ENCODE measurements at regions not wholly inside any gene's neighbourhood (a gene's known extent, or its start where the extent isn't known, plus 50 kb on each side); places are given as distances from the start of the nearest gene placed in this dataset.

DNA sequence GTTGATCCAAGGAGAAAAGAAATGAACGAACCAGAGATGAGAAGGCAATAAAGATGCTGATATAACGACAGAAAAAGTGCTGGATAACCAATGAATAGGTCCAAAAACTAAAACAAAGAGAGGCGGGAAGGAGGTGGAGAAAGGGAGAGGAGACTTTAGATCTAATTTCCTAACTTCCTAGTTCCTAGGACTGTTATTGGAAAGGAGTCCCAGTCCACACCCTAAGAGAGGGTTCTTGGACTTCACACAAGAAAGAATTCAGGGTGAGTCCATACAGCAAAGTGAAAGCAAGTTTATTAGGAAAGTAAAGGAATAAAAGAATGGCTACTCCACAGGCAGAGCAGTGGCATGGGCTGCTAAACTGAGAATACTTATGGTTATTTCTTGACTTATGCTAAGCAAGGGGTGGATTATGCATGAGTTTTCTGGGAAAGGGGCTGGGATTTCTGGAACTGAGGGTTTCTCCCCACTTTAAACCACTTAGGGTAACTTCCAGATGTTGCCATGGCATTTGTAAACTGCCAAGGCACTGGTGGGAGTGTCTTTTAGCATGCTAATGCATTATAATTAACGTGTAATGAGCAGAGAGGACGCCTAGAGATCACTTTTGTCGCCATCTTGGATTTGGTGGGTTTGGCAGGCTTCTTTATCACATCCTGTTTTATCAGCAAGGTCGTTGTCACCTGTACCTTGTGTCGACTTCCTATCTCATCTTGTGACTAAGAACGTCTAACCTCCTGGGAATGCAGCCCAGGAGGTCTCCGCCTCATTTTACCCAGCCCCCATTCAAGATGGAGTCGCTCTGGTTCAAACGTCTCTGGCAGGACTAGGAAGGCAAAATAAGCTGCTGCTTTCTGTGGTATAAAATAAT, 60.9 kb upstream of the RBM24 start:
- 0 out of 2 replicates have a peak, but pooled peaks cover 4% of the 10 kb centered on the region for H3K36me3 ChIP-seq (ENCODE audit: insufficient read depth)
- H3K9me2 ChIP-seq (ENCODE audit: insufficient read depth), result peaks cover 12% of the 10 kb centered on the region
- H3K4me3 ChIP-seq, result no peak overlapping the region
- H3K4me1 Mint-ChIP-seq, result no peaks in the 10 kb centered on the region
- H2AFZ ChIP-seq, result no peak overlapping the region
- no peaks in the 10 kb centered on the region for H3K79me2 ChIP-seq (replicated peaks; ENCODE audit: insufficient read depth)
- H3K36me3 Mint-ChIP-seq (ENCODE audit: low read depth), result peaks cover 5% of the 10 kb centered on the region; the same call in 1 of the 3 replicates
- H3K27ac Mint-ChIP-seq, result no peak overlapping the region
- no peaks in the 10 kb centered on the region for H4K20me1 ChIP-seq (replicated peaks; ENCODE audit: insufficient read depth)
- H3K4me1 ChIP-seq (ENCODE audit: insufficient read depth), result no peaks in the 10 kb centered on the region
- ATAC-seq (no peak), DNase-seq (ENCODE audit: low spot score) (no peak)
- no peak overlapping the region for H3K4me3 Mint-ChIP-seq
- no peaks in the 10 kb centered on the region for H3F3A ChIP-seq (replicated peaks; ENCODE audit: low read depth)
- H3K4me2 ChIP-seq, result no peak overlapping the region
- peaks cover 16% of the 10 kb centered on the region for H3K9me3 Mint-ChIP-seq
- H3K27me3 Mint-ChIP-seq (ENCODE audit: insufficient read depth, low read depth, poor library complexity), result peaks cover 8% of the 10 kb centered on the region
- H3K27ac ChIP-seq (ENCODE audit: low read depth), result no peak overlapping the region
- H3K27me3 ChIP-seq (ENCODE audit: insufficient read depth), result no peaks in the 10 kb centered on the region
- TF ChIP-seq, protein P1, sequence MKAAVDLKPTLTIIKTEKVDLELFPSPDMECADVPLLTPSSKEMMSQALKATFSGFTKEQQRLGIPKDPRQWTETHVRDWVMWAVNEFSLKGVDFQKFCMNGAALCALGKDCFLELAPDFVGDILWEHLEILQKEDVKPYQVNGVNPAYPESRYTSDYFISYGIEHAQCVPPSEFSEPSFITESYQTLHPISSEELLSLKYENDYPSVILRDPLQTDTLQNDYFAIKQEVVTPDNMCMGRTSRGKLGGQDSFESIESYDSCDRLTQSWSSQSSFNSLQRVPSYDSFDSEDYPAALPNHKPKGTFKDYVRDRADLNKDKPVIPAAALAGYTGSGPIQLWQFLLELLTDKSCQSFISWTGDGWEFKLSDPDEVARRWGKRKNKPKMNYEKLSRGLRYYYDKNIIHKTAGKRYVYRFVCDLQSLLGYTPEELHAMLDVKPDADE (IDR thresholded peaks at IDR 0.05), result no peak
- TF ChIP-seq, protein P2, sequence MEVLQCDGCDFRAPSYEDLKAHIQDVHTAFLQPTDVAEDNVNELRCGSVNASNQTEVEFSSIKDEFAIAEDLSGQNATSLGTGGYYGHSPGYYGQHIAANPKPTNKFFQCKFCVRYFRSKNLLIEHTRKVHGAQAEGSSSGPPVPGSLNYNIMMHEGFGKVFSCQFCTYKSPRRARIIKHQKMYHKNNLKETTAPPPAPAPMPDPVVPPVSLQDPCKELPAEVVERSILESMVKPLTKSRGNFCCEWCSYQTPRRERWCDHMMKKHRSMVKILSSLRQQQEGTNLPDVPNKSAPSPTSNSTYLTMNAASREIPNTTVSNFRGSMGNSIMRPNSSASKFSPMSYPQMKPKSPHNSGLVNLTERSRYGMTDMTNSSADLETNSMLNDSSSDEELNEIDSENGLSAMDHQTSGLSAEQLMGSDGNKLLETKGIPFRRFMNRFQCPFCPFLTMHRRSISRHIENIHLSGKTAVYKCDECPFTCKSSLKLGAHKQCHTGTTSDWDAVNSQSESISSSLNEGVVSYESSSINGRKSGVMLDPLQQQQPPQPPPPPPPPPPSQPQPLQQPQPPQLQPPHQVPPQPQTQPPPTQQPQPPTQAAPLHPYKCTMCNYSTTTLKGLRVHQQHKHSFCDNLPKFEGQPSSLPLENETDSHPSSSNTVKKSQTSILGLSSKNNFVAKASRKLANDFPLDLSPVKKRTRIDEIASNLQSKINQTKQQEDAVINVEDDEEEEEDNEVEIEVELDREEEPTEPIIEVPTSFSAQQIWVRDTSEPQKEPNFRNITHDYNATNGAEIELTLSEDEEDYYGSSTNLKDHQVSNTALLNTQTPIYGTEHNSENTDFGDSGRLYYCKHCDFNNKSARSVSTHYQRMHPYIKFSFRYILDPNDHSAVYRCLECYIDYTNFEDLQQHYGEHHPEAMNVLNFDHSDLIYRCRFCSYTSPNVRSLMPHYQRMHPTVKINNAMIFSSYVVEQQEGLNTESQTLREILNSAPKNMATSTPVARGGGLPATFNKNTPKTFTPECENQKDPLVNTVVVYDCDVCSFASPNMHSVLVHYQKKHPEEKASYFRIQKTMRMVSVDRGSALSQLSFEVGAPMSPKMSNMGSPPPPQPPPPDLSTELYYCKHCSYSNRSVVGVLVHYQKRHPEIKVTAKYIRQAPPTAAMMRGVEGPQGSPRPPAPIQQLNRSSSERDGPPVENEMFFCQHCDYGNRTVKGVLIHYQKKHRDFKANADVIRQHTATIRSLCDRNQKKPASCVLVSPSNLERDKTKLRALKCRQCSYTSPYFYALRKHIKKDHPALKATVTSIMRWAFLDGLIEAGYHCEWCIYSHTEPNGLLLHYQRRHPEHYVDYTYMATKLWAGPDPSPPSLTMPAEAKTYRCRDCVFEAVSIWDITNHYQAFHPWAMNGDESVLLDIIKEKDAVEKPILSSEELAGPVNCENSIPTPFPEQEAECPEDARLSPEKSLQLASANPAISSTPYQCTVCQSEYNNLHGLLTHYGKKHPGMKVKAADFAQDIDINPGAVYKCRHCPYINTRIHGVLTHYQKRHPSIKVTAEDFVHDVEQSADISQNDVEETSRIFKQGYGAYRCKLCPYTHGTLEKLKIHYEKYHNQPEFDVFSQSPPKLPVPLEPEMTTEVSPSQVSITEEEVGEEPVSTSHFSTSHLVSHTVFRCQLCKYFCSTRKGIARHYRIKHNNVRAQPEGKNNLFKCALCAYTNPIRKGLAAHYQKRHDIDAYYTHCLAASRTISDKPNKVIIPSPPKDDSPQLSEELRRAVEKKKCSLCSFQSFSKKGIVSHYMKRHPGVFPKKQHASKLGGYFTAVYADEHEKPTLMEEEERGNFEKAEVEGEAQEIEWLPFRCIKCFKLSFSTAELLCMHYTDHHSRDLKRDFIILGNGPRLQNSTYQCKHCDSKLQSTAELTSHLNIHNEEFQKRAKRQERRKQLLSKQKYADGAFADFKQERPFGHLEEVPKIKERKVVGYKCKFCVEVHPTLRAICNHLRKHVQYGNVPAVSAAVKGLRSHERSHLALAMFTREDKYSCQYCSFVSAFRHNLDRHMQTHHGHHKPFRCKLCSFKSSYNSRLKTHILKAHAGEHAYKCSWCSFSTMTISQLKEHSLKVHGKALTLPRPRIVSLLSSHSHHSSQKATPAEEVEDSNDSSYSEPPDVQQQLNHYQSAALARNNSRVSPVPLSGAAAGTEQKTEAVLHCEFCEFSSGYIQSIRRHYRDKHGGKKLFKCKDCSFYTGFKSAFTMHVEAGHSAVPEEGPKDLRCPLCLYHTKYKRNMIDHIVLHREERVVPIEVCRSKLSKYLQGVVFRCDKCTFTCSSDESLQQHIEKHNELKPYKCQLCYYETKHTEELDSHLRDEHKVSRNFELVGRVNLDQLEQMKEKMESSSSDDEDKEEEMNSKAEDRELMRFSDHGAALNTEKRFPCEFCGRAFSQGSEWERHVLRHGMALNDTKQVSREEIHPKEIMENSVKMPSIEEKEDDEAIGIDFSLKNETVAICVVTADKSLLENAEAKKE (CRISPR knock-in tag; IDR thresholded peaks at IDR 0.05), result no peak
- TF ChIP-seq CREB1 (CRISPR knock-in tag; IDR thresholded peaks at IDR 0.05; ENCODE audit: low read depth), result no peak
- TF ChIP-seq EZH2phosphoT487 (IDR thresholded peaks at IDR 0.05; ENCODE audit: unreplicated experiment), result no peak
- TF ChIP-seq, protein P3, sequence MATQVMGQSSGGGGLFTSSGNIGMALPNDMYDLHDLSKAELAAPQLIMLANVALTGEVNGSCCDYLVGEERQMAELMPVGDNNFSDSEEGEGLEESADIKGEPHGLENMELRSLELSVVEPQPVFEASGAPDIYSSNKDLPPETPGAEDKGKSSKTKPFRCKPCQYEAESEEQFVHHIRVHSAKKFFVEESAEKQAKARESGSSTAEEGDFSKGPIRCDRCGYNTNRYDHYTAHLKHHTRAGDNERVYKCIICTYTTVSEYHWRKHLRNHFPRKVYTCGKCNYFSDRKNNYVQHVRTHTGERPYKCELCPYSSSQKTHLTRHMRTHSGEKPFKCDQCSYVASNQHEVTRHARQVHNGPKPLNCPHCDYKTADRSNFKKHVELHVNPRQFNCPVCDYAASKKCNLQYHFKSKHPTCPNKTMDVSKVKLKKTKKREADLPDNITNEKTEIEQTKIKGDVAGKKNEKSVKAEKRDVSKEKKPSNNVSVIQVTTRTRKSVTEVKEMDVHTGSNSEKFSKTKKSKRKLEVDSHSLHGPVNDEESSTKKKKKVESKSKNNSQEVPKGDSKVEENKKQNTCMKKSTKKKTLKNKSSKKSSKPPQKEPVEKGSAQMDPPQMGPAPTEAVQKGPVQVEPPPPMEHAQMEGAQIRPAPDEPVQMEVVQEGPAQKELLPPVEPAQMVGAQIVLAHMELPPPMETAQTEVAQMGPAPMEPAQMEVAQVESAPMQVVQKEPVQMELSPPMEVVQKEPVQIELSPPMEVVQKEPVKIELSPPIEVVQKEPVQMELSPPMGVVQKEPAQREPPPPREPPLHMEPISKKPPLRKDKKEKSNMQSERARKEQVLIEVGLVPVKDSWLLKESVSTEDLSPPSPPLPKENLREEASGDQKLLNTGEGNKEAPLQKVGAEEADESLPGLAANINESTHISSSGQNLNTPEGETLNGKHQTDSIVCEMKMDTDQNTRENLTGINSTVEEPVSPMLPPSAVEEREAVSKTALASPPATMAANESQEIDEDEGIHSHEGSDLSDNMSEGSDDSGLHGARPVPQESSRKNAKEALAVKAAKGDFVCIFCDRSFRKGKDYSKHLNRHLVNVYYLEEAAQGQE (IDR thresholded peaks at IDR 0.05; ENCODE audit: unreplicated experiment), result no peak
- no peak for TF ChIP-seq NANOG (IDR thresholded peaks at IDR 0.05; ENCODE audit: borderline replicate concordance)
- no peak for TF ChIP-seq POLR2AphosphoS5 (IDR thresholded peaks at IDR 0.05; ENCODE audit: low read depth)
- TF ChIP-seq JUNB (IDR thresholded peaks at IDR 0.05; ENCODE audit: unreplicated experiment), result no peak
- TF ChIP-seq, protein P4, sequence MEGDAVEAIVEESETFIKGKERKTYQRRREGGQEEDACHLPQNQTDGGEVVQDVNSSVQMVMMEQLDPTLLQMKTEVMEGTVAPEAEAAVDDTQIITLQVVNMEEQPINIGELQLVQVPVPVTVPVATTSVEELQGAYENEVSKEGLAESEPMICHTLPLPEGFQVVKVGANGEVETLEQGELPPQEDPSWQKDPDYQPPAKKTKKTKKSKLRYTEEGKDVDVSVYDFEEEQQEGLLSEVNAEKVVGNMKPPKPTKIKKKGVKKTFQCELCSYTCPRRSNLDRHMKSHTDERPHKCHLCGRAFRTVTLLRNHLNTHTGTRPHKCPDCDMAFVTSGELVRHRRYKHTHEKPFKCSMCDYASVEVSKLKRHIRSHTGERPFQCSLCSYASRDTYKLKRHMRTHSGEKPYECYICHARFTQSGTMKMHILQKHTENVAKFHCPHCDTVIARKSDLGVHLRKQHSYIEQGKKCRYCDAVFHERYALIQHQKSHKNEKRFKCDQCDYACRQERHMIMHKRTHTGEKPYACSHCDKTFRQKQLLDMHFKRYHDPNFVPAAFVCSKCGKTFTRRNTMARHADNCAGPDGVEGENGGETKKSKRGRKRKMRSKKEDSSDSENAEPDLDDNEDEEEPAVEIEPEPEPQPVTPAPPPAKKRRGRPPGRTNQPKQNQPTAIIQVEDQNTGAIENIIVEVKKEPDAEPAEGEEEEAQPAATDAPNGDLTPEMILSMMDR (conservative IDR thresholded peaks at IDR 0.05; ENCODE audit: low read depth in 2 of 2), result no peak
- TF ChIP-seq EZH2 (IDR thresholded peaks at IDR 0.05; ENCODE audit: low read depth, unreplicated experiment), result no peak
- no peak for TF ChIP-seq ZNF114 (CRISPR knock-in tag; IDR thresholded peaks at IDR 0.05)
- TF ChIP-seq ZNF331 (CRISPR knock-in tag; IDR thresholded peaks at IDR 0.05; ENCODE audit: low read depth), result no peak
